Tibial nerve (tissue), 4 donors: ENCODE measurements at regions not wholly inside any gene's neighbourhood (a gene's known extent, or its start where the extent isn't known, plus 50 kb on each side); places are given as distances from the start of the nearest gene placed in this dataset.

Experiments used
- CTCF ChIP-seq, 5 experiments: fragments of 200-600 bp in 3 of 5; fragments of 450-650 bp in 2 of 5; sonication (generic) in 3 of 5; IDR thresholded peaks; one replicate each; pipeline ENCODE4 v1.5.1; 2016 to 2019; ENCODE audit warnings: antibody characterized with exemption in 5 of 5, mild to moderate bottlenecking in 3 of 5, moderate library complexity in 2 of 5
- EP300 ChIP-seq, 2 donors: sonication (generic); formaldehyde crosslinking; IDR thresholded peaks; one replicate each; pipeline ENCODE4 v1.6.1; 2017; ENCODE audit warnings: antibody characterized with exemption in 2 of 2, mild to moderate bottlenecking in 1 of 2
- POLR2A ChIP-seq, 2 donors: fragments of 450-650 bp; IDR thresholded peaks; one replicate each; pipeline ENCODE4 v1.6.1; 2017; ENCODE audit warnings: antibody characterized with exemption in 2 of 2, mild to moderate bottlenecking in 2 of 2, moderate library complexity in 2 of 2

DNA sequence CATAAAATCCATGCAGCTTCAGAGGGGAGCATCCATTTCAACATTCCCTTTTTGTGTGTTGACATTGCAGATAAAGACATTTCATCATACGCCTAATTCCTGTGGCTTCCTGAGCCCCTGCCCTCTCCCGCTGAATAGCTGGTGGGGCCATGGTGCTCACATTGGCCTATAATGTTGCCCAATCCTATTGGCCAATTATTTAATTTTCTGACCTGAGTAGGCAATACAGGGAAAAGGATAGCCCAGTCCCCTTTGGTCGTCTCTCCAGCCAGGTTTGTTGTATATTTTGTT lies 163.8 kb upstream of the MYCN start:
- no peak for TF ChIP-seq POLR2A (IDR thresholded peaks at IDR 0.05)
- TF ChIP-seq CTCF (IDR thresholded peaks at IDR 0.05) = no peak
- no peak for TF ChIP-seq EP300 (IDR thresholded peaks at IDR 0.05)
